GM19351 (cell line): ENCODE measurements at regions not wholly inside any gene's neighbourhood (a gene's known extent, or its start where the extent isn't known, plus 50 kb on each side); places are given as distances from the start of the nearest gene placed in this dataset.
"Not testable (repeated sequence)": the region's sequence is repeated elsewhere in the genome, so short reads cannot be mapped to it uniquely, and the experiment has no call there.

ENCODE experiments used
- ATAC-seq: cut with Tn5 transposase; IDR thresholded peaks from one replicate; pipeline ENCODE4 v1.9.1; 2021; ENCODE audit warnings: mild to moderate bottlenecking, moderate library complexity; ENCODE audit not compliant: unreplicated experiment

DNA sequence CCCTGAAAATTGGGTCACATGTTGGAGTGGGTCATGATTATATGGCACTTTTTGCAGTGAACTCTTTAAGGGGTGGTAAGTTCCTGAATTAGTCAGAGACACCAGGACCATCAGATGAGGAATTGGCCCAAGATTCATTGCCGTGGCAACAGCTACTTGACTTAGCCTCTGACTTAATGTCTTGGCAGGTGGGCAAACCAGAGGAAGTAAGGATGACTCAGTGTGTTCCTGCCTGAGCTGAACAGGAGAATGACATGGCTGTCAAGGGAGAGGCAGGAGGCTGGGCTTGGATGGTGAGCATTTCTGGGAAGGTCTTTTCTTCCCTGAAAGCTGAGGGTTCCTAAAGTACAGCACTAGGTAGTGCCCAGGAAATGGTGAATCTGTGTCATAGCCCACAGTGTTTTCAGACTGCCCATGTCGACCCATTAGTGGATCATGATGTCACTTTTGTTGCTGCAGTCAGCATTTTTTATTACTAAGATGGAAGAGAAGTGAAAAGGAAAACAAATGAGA lies 170.1 kb upstream of the PWP1 start:
- ATAC-seq: no peak

DNA sequence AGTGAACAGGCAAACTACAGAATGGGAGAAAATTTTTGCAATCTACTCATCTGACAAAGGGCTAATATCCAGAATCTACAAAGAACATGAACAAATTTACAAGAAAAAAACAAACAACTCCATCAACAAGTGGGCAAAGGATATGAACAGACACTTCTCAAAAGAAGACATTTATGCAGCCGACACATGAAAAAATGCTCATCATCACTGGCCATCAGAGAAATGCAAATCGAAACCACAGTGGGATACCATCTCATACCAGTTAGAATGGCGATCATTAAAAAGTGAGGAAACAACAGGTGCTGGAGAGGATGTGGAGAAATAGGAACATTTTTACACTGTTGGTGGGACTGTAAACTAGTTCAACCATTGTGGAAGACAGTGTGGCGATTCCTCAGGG lies 167.8 kb upstream of the PWP1 start:
- ATAC-seq: not testable (repeated sequence)

DNA sequence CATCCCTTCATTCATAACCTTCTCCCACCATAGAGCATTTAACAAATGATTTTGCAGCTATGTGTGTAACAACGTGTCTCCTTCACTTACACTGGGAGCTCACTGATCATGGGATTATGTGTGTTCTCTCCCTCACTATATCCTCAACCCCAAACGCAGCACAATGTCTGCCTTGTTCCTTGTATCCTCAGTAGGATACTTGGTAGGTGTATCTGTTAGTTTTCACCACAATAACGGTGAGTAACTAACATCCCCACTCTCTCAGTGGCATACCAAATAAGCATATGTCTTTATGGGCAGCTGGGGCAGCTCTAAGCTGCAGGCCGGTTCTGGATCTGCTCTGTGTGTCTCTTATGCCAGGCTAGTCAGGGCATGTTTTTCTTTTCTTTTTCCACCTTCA lies 166.7 kb upstream of the PWP1 start:
- ATAC-seq: no peak

DNA sequence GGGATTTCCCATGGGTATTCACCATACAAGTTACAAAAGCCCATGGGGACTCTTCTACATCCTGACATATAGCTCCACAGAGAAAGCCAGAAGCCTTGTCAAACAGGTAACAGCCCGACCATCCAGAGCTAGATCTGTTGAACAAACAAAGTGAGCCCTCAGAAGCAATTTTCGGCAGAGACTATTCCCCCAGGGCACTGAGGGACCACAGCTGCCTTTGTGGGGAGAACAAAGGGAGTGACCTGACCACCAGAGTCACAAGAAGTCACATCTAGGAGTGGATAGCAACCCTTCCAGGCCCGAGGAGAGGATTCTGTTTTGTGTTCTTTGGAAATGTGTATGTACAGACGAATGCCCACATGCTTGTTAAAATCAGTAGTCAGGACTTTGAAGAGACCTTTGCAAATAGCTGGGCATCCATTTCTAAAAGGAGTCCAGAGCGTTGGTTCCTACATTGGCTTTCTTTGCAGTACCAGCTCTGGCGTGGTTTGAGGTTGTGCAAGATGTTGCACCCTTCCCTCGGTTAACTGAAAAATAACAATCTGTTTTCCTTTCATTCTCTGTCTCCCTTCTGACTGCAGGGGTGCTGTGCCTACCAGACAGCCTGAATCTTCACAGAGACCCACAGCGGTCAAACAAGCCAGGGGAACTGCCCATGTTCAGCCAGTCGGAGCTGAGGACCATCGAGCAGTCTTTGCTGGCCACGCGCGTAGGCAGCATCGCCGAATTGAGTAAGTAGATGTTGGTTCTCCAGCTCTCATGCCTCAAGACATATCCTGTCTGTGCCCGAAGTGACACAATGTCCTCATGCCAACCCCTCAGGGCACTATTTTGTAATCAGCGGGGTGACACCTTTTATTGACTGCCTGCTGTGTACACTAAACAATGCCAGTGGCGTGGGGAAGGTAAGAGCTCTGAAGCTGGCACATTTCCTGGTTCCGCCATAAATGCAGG lies 165.4 kb upstream of the PWP1 start:
- ATAC-seq: no peak

DNA sequence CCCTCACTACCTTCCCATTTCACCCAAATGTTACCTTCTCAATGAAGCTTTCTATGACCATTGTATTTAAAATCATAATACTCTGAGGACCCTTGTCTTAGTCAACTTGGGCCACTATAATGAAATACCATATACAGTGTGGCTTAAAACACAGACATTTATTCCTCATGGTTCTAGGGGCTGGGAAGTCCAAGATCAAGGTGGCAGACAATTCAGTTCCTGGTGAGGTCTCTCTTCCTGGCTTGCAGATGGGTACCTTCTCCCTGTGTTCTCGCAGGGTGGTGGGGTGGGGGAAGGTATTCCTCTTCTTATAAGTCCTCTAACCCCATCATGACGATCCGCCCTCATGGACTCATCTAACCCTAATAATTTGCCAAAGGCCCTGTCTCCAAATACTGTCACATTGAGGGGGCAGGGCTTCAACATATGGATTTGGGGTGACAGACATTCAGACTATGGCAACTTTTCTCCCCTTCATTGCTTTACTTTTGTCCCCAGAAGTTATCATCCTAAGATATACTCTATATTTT lies 163.7 kb upstream of the PWP1 start:
- no peak for ATAC-seq

DNA sequence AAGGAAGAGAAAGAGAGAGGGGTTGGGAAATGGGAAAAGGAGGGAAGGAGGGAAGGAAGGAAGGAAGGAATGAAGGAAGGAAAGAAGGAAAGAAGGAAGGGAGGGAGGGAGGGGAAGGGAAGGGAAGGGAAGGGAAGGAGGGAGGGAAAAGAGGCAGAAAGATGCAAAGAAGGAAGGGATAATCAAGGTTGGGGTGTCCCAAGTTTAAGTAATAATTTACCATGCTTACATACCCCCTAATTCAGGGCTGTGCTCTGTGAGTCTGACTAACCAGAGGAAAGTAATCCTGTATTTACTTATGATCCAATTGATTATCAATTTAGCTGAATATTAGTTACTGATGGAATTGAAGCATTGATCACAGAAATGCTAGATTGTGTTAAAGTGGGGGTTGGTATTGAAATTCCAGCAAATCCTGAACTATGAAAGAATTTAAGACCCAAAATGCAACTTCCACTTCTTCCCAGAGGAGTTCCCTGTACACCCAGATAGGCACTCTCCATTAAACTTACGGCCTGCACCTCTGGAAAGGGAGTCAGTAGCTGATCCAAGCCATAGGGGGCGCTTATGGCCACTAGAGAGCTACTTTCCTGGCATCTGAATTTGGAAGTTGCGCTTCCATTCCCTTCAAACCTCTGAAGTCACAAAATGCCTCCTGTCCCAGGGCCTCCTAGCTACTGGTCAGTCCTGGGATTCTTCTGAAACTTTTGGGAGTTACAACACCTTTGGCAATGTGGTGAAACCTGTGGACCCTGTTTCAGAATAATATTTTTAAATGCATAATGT lies 162.7 kb upstream of the PWP1 start:
- no peak for ATAC-seq

DNA sequence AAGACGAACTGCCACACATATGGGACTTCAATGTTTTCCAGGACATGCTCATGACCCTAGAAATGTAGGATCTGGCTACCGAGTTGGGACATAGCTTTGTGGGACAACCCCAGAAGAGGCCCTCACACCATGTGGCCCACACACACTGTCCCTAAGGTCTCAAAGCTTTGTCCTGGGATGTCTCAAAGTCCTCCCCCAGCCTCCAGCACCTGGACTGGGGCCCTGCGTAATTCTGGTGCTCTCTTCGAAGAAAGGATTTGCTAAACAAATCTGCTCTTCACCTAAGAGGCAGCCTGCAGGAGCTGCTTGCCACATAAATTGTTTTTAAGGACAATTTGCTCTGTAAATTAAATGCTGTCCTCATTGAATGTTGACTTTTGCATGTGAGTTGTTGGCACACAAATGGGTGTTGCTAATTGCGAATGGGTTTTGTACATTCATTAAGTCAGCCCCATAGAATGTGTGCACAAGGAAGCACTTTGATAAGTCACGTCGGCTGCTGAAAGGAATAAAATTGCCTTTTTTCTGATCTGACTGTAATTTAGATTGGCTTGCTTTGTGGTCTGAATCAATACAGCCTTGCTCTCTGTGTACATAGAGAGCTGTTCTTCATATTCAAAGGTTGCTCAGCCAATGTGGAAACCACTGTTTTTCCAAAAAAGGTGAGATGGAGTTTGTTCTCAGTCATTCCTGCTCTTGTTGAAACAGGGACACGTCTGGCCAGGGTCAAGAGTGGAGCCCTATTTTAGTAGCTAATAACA lies 161.6 kb upstream of the PWP1 start:
- no peak for ATAC-seq

DNA sequence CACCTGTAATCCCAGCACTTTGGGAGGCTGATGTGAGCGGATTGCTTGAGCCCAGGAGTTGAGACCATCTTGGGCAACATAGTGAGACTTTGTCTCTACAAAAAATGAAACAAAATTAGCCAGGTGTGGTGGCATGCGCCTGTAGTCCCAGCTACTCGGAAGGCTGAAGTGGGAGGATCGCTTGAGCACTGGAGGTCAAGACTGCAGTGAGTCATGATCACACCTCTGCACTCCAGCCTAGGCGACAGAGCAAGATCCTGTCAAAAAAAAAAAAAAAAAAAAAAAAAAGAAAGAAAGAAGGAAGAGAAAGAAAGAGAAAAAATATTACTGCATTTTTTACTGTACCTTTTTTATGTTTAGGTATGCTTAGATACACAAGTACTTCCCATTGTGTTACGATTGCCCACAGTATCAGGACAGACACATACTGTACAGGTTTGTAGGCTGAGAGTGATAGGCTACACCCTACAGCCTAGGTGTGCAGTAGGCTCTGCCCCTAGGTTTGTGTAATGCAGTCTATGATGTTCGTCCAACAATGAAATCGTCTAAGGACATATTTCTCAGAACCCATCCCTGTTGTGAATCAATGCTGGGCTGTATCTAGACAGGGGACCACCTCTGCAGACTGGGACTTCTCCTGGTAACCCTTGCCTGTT lies 160.4 kb upstream of the PWP1 start:
- no peak for ATAC-seq

DNA sequence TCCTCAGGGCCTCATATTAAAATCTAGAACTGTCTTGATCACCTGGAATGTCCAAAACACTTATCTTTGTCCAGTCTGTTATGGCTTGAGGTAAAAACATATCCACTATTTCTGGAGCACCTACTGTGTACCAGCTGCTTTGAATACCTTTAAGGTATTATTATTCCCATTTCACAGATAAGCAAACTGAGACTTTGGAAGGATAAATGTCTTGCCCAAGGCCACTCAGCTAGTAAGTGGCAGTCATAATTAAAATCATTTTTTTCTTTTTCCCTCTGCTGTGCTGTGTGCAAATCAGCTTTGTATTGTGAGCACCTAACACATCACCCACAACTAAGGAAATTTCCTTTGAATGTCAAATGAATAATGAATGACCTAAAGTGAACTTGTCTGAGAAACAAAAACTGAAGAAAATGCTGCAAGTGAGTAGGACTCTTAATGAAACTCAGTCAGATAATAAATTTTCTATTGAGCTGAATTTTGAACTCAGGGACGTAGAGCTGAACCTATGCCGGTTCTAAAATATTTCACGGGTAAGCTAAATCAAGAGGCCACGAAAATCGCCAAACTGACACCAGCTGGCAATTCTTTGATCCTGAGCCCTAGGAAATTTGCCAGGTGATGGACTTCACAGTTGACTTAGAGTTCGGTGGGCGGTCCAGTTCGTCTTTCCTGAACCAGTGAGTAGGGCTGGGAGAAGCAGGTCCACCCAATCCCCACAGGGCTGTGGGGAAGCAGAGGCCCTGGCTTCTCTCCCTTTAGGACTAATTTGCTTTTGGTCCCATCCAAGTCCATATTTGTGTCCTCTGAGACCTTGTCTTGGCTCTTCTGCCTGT lies 159.7 kb upstream of the PWP1 start:
- no peak for ATAC-seq

DNA sequence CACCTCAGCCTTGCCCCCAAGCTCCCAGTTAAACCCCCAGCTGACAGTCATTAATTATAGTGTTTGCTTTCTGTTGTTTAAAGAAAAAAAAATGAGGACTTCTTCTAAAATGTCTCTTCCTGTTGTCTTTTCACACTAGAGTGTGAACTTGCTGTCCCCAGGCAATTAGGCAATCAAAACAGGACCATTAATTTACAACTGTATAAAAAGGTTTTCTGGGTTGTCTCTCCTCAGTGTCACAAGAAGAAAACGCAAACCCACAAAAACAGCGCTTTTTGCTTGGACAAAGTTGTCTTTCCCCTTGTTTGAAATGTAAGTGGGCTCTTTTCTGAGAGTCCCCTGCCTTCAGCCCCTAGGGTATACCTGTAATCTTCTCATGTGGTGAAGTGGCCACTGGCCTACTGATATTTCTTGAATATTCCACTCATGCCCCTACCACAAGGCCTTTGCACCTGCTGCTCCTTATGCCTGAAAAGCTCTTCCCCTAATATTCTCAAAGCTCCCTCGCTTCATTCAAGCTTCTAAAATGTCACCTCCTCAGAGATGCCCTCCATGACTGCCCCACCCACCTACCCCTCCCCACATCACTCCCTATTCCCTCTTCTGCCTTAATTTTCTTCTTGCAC lies 158.9 kb upstream of the PWP1 start:
- no peak for ATAC-seq

DNA sequence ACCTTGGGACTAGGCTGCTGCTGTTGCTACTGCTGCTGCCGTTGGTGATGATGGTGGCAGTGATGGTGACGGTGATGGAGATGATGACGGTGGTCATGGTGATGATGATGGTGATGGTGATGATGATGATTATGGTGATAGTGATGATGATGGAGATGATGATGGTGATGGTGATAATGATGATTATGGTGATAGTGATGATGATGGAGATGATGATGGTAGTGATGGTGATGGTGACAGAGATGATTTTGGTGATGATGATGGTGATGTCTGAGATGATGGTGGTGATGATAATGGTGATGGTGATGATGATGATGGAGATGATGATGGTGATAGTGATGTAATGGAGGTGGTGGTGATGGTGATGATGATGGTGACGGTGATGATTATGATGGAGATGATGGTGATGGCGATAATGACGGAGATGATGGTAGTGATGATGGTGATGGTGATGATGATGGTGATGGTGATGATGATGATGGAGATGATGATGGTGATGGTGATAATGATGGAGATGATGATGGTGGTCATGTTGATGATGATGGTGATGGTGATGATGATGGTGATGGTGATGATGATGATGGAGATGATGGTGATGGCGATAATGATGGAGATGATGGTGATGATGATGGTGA lies 156.8 kb upstream of the PWP1 start:
- no peak for ATAC-seq

DNA sequence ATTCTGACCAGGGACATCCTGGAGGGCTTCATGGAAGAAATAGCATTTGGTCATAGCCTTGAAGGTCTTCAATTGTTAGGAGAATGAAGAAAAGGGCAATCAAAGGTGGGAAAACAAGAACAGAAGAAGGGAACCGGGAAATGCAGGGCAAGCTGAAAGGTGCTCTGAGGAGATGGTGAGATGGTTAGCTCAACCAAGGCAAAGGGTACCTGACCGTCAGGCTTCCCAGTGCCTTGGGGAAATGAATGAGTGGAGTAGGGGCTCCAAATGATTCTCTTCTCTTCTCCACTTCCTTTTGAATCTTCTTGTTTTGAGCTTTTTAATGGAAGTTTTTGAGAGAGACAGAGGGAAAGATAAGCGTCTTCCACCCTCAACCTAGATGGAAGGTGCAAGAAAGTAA lies 155.6 kb upstream of the PWP1 start:
- no peak for ATAC-seq

DNA sequence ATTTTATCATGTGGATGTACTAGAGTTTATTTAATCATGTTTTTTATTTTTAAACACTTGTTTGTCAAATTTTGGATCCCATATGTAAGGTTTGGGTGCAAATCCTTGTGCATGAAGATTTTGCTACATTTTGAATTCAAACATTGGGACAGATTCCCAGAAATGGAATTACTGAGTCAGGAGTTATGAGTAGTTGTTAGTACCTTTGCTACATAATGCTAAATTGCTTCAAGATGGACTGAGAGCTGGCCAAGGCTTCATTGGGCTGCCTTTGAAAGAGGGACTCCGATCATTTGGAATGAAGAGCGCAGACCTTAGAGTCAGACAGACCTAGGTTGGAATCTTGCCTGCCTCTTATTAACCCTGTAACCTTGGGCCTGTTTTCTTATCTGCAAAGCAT lies 154.9 kb upstream of the PWP1 start:
- no peak for ATAC-seq

DNA sequence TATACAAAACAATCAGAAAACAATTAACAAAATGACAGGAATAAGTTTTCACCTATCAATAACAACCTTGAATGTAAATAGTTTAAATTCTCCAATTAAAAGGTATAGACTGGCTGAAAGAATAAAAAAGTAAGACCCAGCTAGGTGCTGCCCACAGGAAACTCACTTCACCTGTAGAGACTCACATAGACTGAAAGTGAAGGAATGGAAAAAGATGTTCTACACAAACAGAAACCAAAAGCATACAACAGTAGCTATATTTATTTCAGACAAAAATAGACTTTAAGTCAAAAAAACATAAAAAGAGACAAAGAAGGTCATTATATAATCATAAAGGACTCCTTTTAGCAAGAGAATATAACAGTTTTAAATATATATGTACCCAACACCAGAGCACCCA lies 152.4 kb upstream of the PWP1 start:
- ATAC-seq: peak; percentile 86

DNA sequence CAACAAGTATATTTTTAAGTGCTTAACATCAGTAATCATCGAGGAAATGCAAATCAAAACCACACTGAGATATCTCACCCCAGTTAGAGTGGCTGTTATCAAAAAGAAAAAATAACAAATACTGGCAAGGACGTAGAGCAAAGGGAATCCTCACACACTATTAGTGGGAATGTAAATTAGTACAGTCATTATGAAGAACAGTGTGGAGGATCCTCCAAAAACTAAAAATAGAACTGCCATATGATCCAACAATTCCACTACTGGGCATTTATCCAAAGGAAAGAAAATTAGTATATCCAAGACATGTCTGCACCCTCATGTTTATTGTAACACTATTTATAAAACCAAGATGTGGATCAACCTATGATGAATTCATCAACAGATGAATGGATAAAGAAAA lies 149.0 kb upstream of the PWP1 start:
- ATAC-seq: no peak

DNA sequence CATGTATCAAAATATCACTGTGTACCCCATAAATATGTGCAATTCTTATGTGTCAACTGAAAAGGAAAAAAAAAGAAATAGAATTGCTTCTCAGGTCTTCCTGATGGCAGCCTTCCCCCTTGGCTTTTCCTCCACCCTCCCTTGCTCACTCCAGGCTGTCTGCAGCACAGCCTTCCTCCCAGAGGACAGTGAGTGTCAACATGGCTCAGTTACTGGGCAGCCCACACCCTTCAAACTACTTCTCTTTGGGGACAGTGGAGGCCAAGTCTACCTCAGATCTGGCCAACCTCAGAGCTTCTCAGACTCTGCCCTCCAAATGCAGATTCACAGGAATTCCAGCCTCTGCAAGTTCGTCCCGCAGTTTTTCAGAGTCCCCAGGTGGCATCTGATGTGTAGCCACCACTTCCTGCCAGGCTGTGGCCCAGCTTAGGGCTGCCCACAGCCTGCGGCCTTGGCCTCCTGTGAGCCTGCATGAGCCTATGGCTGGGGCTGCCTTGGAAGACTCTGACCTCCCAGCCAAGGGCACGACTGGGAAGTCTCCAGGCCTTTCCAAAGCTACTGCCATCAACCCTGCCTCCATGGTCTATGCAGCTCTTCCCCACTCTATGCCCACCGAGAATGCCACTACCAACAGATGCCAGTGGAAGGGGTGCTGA lies 148.0 kb upstream of the PWP1 start:
- no peak for ATAC-seq

DNA sequence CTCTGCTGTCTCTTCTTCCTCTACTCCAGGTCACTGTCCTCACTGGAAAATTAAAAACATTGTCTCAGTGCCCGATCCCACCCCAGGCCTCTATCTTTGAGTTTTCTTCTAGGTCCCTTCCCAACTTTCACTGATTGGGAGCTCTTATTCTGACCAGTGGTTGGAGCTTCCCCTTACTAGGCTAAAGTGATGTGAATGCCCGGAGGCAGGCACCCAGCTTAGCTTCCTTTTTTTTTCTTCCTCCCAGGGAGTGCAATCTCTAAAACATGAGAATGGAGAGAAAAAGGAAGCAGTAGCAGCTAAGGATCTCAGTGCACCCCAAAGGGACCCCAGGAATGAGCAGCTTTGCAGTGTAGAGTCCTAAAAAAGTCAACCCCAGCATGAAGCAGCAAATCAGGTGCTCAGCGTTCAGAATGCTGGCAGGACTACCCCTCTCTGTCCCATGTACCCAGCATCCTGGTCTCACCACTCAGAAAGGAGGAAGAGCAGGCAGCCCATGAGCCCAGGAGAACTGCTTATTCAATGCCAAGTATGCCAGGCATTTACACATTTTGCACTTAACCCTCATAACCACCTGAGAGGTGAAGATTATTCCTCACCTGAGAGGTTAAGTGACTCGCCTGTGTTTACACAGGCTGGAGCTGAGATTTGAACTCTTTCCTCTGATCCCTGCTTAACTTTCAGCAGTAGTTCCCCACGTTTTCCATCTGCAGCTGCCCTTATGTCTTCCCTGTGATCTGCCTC lies 146.2 kb upstream of the PWP1 start:
- ATAC-seq: no peak
